ENCODE measurements at regions not wholly inside any gene's neighbourhood (a gene's known extent, or its start where the extent isn't known, plus 50 kb on each side); places are given as distances from the start of the nearest gene placed in this dataset.

- Histone ChIP-seq H3F3A (ENCODE audit: insufficient read depth, low read length) (no peaks in the 10 kb centered on the region), H3K9ac (ENCODE audit: low read length) (no peak overlapping the region), H2AFZ (ENCODE audit: low read length) (no peak overlapping the region), H3K9me3 (ENCODE audit: low read length) (no peaks in the 10 kb centered on the region), H4K20me1 (ENCODE audit: insufficient read depth, low read length) (no peaks in the 10 kb centered on the region), H3K27ac (ENCODE audit: low read depth, low read length, poor library complexity, severe bottlenecking) (no peak overlapping the region), H3K36me3 (ENCODE audit: insufficient read depth, low read length) (no peaks in the 10 kb centered on the region), H3K9me2 (ENCODE audit: low read depth, low read length) (no peaks in the 10 kb centered on the region), H3K27me3 (ENCODE audit: insufficient read depth, low read length) (no peaks in the 10 kb centered on the region), H3K4me3 (ENCODE audit: low read depth, low read length, poor library complexity, severe bottlenecking) (no peak overlapping the region), H3K4me2 (ENCODE audit: low read length) (no peak overlapping the region), H3K4me1 (ENCODE audit: insufficient read depth, low read length, severe bottlenecking) (no peaks in the 10 kb centered on the region), H3K79me2 (ENCODE audit: insufficient read depth, low read length) (no peaks in the 10 kb centered on the region)
- TF ChIP-seq CTCF (IDR thresholded peaks at IDR 0.05; ENCODE audit: low read length), result no peak
Observed at GRCh38 chr4:171031338-171031737, 781.9 kb upstream of the GALNTL6 start.

- TF ChIP-seq EZH2 (IDR thresholded peaks at IDR 0.05; ENCODE audit: borderline replicate concordance, low read length) (no peak), CTCF (IDR thresholded peaks at IDR 0.05; ENCODE audit: low read length) (no peak)
- H3K9me2 ChIP-seq (ENCODE audit: low read depth, low read length), result no peaks in the 10 kb centered on the region
- no peak overlapping the region for H3K4me2 ChIP-seq (ENCODE audit: low read length)
- no peaks in the 10 kb centered on the region for H3K4me1 ChIP-seq (ENCODE audit: insufficient read depth, low read length, severe bottlenecking)
- no peaks in the 10 kb centered on the region for H3F3A ChIP-seq (ENCODE audit: insufficient read depth, low read length)
- H3K36me3 ChIP-seq (ENCODE audit: insufficient read depth, low read length), result no peaks in the 10 kb centered on the region
- H3K9me3 ChIP-seq (ENCODE audit: low read length), result no peaks in the 10 kb centered on the region
- H3K9ac ChIP-seq (ENCODE audit: low read length), result no peak overlapping the region
- H4K20me1 ChIP-seq (ENCODE audit: insufficient read depth, low read length), result no peaks in the 10 kb centered on the region
- no peaks in the 10 kb centered on the region for H3K79me2 ChIP-seq (ENCODE audit: insufficient read depth, low read length)
- H3K4me3 ChIP-seq (ENCODE audit: low read depth, low read length, poor library complexity, severe bottlenecking), result no peak overlapping the region
- no peaks in the 10 kb centered on the region for H3K27me3 ChIP-seq (ENCODE audit: insufficient read depth, low read length)
- no peak overlapping the region for H3K27ac ChIP-seq (ENCODE audit: low read depth, low read length, poor library complexity, severe bottlenecking)
- no peak overlapping the region for H2AFZ ChIP-seq (ENCODE audit: low read length)
Observed at GRCh38 chr4:171025776-171026175, 787.4 kb upstream of the GALNTL6 start.

GRCh38 chr4:171025343-171025742 is 787.9 kb upstream of the GALNTL6 start:
- H3K4me2 ChIP-seq (ENCODE audit: low read length), result no peak overlapping the region
- no peaks in the 10 kb centered on the region for H3K9me3 ChIP-seq (ENCODE audit: low read length)
- no peak overlapping the region for H3K4me3 ChIP-seq (ENCODE audit: low read depth, low read length, poor library complexity, severe bottlenecking)
- no peaks in the 10 kb centered on the region for H3K9me2 ChIP-seq (ENCODE audit: low read depth, low read length)
- no peaks in the 10 kb centered on the region for H3K79me2 ChIP-seq (ENCODE audit: insufficient read depth, low read length)
- no peak overlapping the region for H3K27ac ChIP-seq (ENCODE audit: low read depth, low read length, poor library complexity, severe bottlenecking)
- H4K20me1 ChIP-seq (ENCODE audit: insufficient read depth, low read length), result no peaks in the 10 kb centered on the region
- no peak overlapping the region for H3K9ac ChIP-seq (ENCODE audit: low read length)
- TF ChIP-seq CTCF (IDR thresholded peaks at IDR 0.05; ENCODE audit: low read length), result no peak
- no peak for TF ChIP-seq EZH2 (IDR thresholded peaks at IDR 0.05; ENCODE audit: borderline replicate concordance, low read length)
- no peaks in the 10 kb centered on the region for H3F3A ChIP-seq (ENCODE audit: insufficient read depth, low read length)
- H3K4me1 ChIP-seq (ENCODE audit: insufficient read depth, low read length, severe bottlenecking), result no peaks in the 10 kb centered on the region
- H3K27me3 ChIP-seq (ENCODE audit: insufficient read depth, low read length), result no peaks in the 10 kb centered on the region
- no peak overlapping the region for H2AFZ ChIP-seq (ENCODE audit: low read length)
- H3K36me3 ChIP-seq (ENCODE audit: insufficient read depth, low read length), result no peaks in the 10 kb centered on the region

Measured in OCI-LY1 (cell line).